GM18861 (cell line): ENCODE measurements at regions not wholly inside any gene's neighbourhood (a gene's known extent, or its start where the extent isn't known, plus 50 kb on each side); places are given as distances from the start of the nearest gene placed in this dataset.

Source experiments
- ATAC-seq: cut with Tn5 transposase; IDR thresholded peaks from one replicate; pipeline ENCODE4 v1.9.1; 2021; ENCODE audit not compliant: unreplicated experiment

GRCh38 chr12:98053202-98053601 is 462.2 kb upstream of the TMPO start:
- ATAC-seq, result no peak

GRCh38 chr12:98057701-98058100 is 457.7 kb upstream of the TMPO start:
- ATAC-seq, result no peak

- ATAC-seq, result no peak
These were observed 457.2 kb upstream of the TMPO start for GRCh38 chr12:98058213-98058612.

GRCh38 chr12:98058838-98059237 is 456.6 kb upstream of the TMPO start:
- no peak for ATAC-seq

GRCh38 chr12:98059659-98060343 is 455.6 kb upstream of the TMPO start:
- ATAC-seq, result no peak

- ATAC-seq, result no peak
These were observed 455.0 kb upstream of the TMPO start for GRCh38 chr12:98060411-98060810.

- no peak for ATAC-seq
These were observed 452.7 kb upstream of the TMPO start for GRCh38 chr12:98062464-98063245.

GRCh38 chr12:98064501-98064900 is 450.9 kb upstream of the TMPO start:
- ATAC-seq, result no peak

- no peak for ATAC-seq
These were observed 447.6 kb upstream of the TMPO start for GRCh38 chr12:98067795-98068194.

GRCh38 chr12:98073610-98074009 is 441.8 kb upstream of the TMPO start:
- ATAC-seq, result no peak

- no peak for ATAC-seq
These were observed 441.1 kb upstream of the TMPO start for GRCh38 chr12:98074286-98074685.

- ATAC-seq, result no peak
These were observed 431.0 kb upstream of the TMPO start for GRCh38 chr12:98084391-98084790.

- ATAC-seq, result no peak
These were observed 430.2 kb upstream of the TMPO start for GRCh38 chr12:98085046-98085755.

- no peak for ATAC-seq
These were observed 424.7 kb upstream of the TMPO start for GRCh38 chr12:98090731-98091130.

GRCh38 chr12:98096436-98096835 is 419.0 kb upstream of the TMPO start:
- ATAC-seq, result no peak

GRCh38 chr12:98106031-98106683 is 409.2 kb upstream of the TMPO start:
- no peak for ATAC-seq

GRCh38 chr12:98109266-98109665 is 406.1 kb upstream of the TMPO start:
- no peak for ATAC-seq

GRCh38 chr12:98110536-98110935 is 404.9 kb upstream of the TMPO start:
- no peak for ATAC-seq

- ATAC-seq, result no peak
These were observed 401.8 kb upstream of the TMPO start for GRCh38 chr12:98113548-98113947.

- ATAC-seq, result no peak
These were observed 393.4 kb upstream of the TMPO start for GRCh38 chr12:98121963-98122362.

GRCh38 chr12:98123021-98123461 is 392.3 kb upstream of the TMPO start:
- ATAC-seq, result no peak
